Fibroblast of skin of scalp (primary cell): ENCODE measurements at regions not wholly inside any gene's neighbourhood (a gene's known extent, or its start where the extent isn't known, plus 50 kb on each side); places are given as distances from the start of the nearest gene placed in this dataset.
"Not testable (repeated sequence)": the region's sequence is repeated elsewhere in the genome, so short reads cannot be mapped to it uniquely, and the experiment has no call there.

Experiments
- DNase-seq: peaks from one replicate; pipeline ENCODE4 v3.0.0-alpha.2; 2013

DNA sequence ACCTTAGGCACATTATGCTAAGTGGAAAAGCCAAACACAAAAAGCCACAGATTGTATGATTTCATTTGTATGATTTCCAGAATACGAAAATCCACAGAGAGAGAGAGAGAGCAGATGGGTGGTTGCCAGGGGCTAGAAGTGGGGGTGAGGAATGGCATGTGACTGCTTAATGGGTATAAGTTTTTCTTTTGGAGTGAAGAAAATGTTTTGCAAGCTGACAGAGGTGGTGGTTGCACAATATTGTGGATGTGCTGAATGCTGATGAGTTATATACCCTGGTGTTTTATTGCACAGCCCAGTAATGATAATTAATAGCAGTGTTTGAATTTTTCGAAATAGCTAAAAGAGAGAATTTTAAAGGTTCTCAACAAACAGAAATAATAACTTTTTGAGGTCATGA lies 386.1 kb upstream of the HS3ST1 start:
- no peak for DNase-seq

DNA sequence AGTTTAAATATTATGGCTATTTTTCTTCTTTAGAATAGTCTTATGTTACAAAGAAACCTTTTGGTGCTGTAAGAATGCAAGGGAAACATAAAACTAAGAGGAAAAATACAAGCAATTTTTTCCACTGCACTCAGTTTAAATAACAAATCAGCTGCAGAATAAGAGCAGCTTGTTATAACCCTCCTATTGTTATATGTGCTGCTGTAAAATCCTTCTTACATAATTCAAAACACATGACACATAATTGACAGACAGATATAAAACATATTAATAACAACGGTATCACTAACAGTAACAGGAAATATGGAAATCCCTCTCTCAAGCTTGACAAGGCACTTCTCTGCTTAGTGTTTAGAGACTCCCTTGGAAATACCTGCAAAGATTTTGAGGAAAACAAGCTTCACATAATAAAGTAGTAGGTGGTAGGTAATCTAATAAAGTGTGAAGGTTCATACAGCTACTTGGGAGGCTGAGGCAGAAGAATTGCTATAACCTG lies 385.3 kb upstream of the HS3ST1 start:
- DNase-seq, result no peak

DNA sequence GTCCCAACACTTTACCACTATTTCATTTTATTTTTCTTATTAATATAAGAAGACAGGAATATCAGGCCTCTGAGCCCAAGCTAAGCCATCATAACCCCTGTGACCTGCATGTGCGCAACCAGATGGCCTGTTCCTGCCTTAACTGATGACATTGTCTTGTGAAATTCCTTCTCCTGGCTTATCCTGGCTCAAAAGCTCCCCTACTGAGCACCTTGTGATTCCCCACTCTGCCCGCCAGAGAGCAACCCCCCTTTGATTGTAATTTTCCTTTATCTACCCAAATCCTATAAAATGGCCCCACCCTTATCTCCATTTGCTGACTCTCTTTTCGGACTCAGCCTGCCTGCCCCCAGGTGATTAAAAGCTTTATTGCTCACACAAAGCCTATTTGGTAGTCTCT lies 382.8 kb upstream of the HS3ST1 start:
- DNase-seq, result not testable (repeated sequence)

DNA sequence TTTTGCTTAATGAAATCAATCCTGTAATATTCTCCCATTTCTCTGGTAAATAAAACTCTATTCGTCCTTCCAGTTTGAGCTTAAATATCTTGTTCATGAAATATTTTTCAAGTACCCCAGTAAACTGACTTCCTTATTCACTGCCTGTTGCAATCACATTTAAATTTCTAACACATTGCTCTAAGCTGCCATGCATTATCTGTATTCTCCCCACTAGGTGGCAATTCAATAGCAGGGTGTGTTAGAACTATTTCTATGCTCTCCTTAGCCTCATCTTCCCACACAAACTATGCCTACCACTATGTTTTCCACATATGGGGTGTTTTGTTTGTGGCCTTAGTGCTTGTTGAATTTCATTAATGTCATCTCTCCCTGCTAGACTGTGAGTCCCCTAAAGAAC lies 377.1 kb upstream of the HS3ST1 start:
- no peak for DNase-seq

DNA sequence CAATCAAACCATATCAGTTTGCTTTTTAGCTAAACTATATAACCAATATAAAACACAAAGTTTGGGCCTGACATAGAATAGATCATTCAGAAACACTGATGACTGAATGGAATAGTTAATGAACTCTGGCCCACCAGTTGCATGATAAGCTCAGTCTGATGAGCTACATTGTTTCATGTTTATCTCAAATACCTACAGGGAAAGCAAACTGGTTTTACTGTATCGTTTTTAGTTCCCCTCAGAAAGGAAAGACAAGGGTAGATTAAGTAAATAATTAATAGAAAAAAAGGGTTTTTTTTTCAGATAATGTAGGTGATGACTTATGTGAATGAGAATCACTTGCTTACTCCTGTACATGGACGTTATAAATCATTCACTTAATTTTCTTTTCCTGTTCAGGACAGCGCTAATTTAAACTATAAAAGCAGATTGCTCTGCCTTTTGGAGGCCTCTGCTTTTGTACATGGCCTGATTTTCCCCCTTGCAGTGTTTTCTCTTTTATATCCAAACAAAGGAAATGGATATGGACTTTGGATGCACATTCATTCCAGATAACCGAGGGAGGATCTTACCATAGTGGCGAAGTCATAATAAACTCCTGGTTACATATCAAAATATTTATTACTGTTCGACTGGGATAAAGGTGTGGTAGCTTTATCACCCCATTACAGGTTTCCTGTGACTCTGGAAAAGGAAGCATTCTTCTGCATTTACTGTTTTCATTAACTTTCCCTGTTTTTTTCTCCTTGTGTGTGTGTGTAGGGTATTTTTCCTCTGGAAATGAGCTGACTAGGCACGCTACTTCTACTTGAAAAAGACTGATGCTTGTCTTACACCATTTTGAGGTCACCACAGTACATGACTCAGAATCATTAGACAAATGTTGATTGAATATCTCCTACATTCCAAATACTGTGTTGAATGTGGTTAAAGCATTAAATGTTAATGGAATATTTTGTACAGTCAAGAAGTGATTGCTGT lies 373.1 kb upstream of the HS3ST1 start:
- no peak for DNase-seq

DNA sequence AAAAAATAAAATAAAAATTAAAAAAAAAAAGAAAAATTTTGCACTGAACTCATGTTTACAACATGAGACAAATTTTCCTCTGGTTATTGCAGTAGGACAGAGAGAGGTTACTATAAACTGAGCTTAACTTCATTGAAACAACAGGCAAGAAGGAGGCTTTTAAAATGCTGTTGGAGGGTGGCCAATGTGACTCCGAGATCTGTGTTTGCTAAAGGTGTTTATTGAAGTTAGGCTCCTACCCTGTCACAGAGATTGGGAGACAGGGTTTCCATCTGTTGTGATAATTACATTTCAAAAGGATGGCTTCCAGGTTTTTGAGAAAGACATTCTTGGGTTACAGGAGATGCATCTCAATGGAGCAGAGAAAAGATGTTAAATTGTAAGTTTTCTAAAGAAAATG lies 370.5 kb upstream of the HS3ST1 start:
- DNase-seq, result no peak

DNA sequence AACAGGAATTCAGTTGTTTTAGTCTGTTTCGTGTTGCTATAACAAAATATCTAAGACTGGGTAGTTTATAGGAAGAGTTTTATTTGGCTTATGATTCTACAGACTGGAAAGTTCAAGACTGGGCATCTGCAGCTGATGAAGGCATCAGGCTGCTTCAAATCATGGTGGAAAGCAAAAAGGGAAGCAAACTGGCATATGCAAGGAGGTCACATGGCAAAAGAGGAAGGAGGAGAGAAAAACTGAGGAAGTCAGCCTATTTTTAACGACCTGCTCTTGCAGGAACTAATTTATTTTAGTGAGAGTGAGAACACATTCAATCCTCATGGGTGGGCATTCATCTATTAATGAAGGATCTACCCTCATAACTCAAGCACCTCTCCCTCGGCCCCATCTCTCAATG lies 363.1 kb upstream of the HS3ST1 start:
- DNase-seq, result no peak

DNA sequence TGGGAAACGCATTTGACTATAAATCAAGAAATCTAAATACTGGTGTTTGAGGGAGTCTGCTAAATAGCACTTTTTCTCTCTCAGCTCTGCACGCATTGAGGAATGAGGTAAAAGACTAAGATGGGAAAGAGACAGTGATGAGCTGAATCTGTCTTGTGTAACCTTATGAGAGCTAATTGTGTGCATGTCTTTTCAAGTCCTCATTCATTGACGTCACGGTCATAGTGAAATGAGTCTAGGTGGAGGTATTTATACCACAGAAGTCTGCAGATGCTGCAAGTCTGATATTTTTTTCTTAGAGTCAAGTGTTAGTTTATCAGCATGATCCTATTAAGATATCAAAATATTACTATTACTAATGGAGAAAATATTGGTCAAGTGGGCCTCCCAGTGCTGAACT lies 361.5 kb upstream of the HS3ST1 start:
- DNase-seq, result no peak

DNA sequence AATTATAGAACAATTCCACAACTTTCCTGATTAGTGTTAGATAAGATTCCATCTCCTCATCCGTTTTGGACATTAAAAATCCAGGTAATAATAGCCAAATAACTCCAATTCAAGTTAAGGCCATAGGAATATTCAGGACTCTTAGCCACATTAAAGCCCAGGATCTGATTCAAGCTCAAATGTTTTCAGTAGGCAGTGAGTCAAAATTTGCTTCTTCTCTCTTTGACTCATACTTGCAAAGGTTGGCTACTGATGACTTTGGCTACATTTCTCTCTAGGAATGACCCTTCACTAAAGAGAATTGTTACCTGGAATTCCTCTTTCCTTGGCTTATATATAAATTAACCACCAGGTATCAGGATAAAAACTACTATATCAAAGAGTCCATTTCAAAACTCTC lies 354.9 kb upstream of the HS3ST1 start:
- DNase-seq, result no peak

DNA sequence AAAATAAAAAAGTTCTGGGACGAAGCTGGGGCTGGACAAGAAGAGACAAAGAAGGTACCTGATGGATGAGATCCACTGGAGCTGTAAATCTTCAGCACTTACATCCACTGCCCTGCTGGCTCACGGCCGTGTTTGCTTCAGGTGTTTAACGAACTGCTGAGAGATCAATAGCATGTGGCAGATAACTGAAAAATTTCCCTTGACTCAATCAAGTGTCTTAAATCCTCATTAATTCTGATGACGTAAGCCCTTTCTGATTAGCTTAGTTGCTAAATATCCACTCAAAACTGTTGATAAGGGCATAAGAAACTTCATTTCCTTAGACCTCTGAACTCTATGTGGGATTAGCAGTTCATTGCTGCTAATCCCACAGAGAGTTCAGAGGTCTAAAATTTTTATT lies 354.2 kb upstream of the HS3ST1 start:
- no peak for DNase-seq

DNA sequence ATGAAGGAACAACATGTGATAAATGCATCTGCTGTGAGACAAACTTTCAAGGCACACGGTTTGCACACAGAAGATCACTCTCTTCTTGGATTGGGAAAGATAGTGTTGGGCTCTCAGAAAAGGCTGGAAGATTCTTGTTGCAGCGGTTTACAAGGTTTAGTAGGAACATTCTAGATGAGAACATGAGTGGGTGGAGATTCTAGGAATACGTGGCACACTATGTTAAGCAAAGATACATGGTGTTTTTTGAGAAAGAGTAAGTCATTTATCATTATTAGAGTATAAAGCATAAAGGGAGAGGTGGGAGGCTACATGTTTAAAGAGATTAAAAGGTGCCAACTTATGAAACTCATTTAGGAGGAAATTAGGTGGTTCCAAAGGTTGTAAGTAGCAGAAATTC lies 348.8 kb upstream of the HS3ST1 start:
- no peak for DNase-seq

DNA sequence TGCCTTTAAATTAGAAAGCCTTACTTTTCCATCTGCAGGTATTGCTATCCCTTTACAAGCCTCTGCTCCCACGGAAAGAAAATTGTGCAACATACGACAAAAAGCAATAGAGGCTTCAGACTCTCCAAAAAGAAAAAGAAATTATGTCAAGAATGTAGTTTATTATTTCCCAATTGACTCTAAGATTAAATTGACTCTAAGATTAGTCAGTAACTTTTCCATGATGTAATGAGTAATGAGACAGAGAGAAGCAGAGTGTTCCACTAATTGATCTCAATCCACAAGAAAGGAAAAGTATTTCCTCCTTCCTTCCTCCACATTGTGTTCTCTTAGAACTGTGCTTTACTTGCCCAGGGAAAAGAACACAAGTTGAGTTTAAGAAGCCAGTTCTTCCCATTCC lies 345.7 kb upstream of the HS3ST1 start:
- DNase-seq, result no peak

DNA sequence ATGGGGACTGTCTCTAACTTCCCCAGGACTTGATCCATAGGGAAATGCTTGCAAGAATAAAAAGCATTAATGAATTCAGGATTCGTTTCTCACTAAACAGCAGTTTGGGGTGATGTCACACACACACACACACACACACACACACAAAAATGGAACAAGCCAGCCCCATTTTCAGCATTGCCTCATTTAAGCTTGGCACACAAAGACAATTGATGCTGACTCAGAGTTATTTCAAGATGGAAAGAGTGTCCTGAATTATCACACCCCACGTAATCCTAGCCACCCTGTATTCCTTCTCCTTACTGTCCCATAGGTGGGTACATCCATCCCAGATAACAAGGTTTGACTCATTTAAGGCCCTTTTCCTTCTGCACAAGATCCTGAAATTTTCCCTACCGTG lies 345.1 kb upstream of the HS3ST1 start:
- DNase-seq, result no peak

DNA sequence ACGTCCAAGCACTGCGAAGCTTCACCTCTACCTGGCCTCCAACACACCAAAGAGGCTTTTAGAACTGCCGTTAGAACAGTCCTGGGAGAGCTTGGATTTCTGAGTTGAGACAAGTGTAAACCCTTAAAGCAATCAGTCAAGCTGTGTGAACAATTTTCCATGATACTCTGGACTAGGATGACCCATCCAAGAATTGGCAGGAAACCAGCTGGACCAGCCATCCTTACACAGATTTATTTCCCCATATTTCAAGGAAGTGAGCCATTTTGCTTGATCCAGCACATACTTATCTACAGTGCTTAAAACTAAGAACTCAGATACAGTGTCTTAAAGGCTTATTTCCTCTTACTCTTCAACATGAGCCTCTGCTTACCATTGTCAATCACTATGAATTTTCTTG lies 340.7 kb upstream of the HS3ST1 start:
- DNase-seq, result no peak

DNA sequence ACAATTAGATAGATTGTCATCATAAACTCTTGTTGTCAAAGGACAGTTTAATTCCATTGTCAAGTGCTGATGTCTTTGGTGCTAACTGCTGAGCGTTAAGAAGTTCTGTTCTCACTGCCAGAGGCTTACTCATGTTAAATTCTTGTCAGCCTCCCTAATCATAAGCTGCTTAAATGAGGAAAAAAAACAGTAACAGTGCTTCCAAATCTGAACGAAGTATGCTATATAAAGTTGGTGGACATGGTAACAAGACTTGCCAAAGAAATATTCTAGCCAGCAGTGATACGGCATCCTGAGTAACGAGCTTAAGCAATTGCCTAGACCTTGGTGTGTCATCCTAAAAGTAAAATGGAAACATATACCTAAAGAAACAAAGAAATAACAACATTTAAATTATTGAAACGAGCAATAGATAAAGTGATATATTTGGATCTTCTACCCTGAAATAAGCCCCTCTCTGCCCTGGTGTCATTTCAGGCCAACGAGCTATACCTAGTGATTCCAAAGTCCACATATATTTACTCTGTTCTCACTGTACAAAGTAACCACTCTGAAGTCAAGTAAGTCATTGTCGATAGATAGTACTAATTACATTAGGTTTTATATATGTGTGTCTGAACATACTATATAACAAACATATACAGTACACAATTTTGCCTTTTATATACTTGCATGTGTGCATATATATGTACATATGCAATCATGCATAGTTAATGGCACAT lies 339.7 kb upstream of the HS3ST1 start:
- no peak for DNase-seq

DNA sequence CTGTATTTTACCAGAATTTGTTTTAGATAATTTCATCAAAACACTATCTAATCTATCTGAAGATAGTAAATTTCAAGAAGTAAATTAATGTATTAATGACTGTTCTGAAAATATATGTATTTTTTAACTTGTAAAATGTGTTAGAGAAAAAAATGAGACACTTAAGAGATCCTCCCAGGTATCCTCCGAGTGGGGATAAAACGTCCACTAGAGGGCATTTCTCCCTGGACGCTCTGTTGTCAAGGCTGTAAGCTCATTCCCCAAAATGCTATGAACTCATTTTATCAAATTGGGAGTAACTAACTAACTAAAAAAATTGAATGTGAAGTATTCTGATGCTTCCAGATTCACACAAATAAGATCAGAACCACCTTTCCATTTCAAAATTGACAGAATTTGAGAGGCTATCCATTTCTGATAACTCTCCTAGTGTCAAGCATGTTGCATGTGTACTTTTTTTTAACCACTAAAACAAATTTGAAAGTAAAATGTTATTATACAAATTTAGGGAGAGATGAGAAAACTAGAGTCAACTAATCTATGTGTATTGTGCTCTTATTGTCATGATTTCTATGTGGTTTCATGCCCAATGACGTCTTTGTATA lies 337.3 kb upstream of the HS3ST1 start:
- peak; percentile 28 for DNase-seq

DNA sequence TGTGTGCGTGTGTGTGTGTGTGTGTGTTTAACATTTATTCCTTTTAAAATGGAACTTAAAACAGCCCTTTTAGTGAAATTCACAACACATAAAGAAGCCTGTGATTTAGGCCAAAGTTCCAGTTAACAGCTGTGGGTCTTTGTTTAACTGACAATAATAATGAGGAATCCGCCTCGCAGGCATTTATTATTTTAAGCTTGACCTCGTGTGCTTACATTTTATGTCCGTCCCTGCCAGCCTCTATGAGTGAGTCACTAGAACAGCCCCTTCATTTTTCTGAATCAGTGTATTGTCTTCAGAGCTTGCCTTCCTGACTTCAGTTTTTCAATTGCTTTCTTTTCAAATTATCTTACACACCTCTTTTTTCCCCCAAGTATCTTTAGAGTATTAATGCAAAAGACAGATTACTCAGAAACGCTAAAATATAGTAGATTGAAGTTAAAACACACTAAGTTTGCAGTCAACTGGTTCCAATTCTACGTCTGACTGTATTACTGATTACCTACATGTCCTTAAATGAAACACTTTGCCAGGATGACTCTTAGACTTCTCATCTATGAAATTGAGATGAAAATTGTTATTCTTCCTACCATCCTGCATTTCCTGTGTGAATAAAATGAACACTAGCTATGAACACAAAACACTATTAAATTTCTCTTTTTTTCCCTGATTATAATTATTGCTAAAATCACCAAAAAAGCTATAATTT lies 319.6 kb upstream of the HS3ST1 start:
- peak; percentile 64 for DNase-seq

DNA sequence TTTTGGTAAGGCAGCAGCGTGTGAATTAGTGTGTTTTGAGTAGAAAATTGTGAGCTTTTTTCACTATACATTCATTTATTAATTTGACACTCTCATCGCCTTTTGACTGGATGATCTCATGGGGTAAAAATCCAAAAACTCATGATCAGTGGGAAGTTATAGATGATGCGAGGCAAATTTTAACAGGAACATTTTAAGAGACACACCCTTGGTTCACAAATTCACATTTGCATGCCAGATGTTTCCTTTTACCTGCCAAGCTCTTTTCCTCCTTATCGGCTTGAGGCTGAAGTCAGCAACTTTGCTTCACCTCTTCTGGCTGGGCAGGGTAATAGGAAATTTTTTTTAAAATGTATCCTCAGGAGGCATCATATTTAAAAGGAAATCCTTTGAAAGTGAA lies 318.0 kb upstream of the HS3ST1 start:
- DNase-seq, result no peak

DNA sequence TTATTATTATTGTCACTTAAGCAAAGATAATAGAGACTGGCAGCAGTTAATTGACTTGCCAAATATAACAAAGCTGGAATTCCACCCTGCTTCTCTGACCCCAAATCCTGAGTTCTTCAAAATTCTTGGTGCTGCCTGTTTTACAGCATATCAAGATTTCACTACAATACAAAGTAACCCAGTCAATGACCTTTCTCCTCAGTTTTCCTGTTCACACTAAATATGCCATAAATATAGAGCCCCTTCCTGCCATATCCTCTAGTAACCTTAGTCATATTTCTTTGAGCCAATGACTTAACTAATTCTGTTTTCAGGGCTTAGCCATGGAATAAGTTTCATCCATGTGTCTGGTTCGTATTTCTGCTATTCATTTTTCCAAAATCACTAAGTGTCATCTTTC lies 315.3 kb upstream of the HS3ST1 start:
- DNase-seq, result no peak

DNA sequence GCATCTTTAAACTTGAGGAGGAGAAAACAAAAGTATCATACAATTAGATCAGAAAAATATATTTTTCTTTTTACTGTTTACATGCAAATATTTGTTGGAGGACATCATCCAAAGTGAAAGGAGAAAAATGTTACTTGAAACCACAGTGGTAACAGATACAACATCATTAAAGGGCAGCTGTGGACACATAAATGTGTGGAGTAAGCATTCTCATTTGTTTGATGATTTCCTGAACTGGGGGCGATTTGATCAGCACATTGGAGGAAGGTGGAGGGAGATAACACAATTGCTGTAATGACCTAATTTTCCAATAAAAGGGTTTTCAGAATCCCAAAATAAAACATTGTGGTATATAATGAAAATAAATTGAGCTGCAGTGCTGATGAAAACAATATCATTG lies 314.5 kb upstream of the HS3ST1 start:
- no peak for DNase-seq

DNA sequence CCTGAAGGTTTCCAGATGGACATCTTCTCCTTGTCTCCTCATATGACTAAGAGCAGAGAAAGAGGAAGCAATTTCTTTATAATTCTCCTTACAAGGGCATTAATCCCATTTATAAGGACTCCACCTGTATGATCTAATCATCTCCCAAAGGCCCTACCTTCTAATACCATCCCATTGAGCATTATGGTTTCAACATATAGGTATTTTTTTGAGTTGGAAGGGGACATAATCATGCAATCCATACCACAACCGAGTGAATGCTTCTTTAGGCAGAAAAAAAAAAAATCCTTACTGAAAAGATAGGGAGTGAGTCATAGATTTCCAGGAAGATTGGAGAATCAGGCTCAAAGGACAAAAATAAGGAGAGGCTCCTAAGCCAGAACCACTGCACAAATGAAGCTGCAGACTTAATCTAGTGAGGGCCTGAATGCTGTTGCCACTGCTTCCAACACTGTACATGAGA lies 312.5 kb upstream of the HS3ST1 start:
- peak; percentile 19 for DNase-seq

DNA sequence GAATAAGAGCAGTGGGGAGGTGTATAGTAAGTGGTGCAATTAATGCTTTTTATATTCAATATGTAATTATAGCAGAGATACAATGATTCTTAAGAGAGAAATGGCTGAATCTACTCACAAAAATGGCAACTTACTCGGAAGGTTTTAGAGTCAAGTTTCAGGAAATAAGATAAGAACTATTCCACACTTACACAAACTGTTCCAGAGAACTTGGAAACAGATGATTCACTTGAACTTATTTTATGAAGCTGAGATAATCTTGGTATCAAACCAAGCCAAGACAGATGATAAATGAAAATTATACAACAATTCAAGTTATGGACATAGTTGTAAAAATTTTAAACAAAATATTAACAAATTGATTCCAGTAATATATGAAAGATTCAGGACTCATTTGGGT lies 311.3 kb upstream of the HS3ST1 start:
- no peak for DNase-seq

DNA sequence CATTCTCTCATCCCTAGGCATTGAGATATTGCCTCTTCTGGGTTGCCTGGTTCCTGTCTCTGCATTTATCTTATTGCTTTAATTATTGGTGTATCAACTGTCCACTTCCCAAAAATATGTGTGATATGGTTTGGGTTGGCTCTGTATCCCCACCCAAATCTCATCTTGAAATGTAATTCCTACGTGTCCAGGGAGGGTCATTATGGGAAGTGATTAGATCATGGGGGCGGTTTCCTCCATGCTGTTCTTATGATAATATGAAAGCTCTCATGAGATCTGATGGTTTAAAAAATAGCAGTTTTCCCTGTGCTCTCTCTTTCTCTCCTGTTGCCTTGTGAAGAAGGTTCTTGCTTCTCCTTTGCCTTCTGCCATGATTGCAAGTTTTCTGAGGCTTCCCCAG lies 308.3 kb upstream of the HS3ST1 start:
- no peak for DNase-seq
